Astrocyte (in vitro differentiated cells and primary cell): ENCODE measurements at regions not wholly inside any gene's neighbourhood (a gene's known extent, or its start where the extent isn't known, plus 50 kb on each side); places are given as distances from the start of the nearest gene placed in this dataset.

ENCODE experiments used
- DNase-seq: peaks from one replicate; pipeline ENCODE4 v3.0.0-alpha.2; 2010; ENCODE audit warnings: low read depth
- FAIRE-seq: peaks from 2 replicates; lab custom pipeline; 2011; peaks lifted over from hg19 to GRCh38; lab: Jason Lieb, UNC
- H2AFZ ChIP-seq: 2 replicates; pipeline ENCODE4 v1.6.0; 2012; ENCODE audit warnings: low read depth, low read length, inconsistent platforms
- H3K27ac ChIP-seq: 2 replicates; pipeline ENCODE4 v1.5.1; 2011; ENCODE audit warnings: low read depth, low read length, inconsistent platforms
- H3K27me3 ChIP-seq: 2 replicates; pipeline ENCODE4 v1.6.0; 2011; ENCODE audit warnings: low read length, inconsistent platforms; ENCODE audit not compliant: insufficient read depth
- H3K36me3 ChIP-seq: 2 replicates; pipeline ENCODE4 v1.5.1; 2011; ENCODE audit warnings: low read length, inconsistent platforms; ENCODE audit not compliant: insufficient read depth
- H3K4me1 ChIP-seq: 2 replicates; pipeline ENCODE4 v1.5.1; 2011; ENCODE audit warnings: low read length, inconsistent platforms; ENCODE audit not compliant: insufficient read depth
- H3K4me2 ChIP-seq: 2 replicates; pipeline ENCODE4 v1.6.0; 2012; ENCODE audit warnings: low read length, inconsistent platforms
- H3K4me3 ChIP-seq: 2 replicates; pipeline ENCODE4 v1.5.1; 2011; ENCODE audit warnings: low read depth, mild to moderate bottlenecking, low read length, inconsistent platforms; ENCODE audit not compliant: insufficient read depth
- H3K79me2 ChIP-seq: 2 replicates; pipeline ENCODE4 v1.6.0; 2012; ENCODE audit warnings: mild to moderate bottlenecking, low read length, inconsistent platforms; ENCODE audit not compliant: insufficient read depth
- H3K9ac ChIP-seq: 2 replicates; pipeline ENCODE4 v1.6.0; 2012; ENCODE audit warnings: mild to moderate bottlenecking, low read length, inconsistent platforms
- H3K9me3 ChIP-seq: 2 replicates; pipeline ENCODE4 v1.5.1; 2012; ENCODE audit warnings: low read depth, mild to moderate bottlenecking, low read length, inconsistent platforms; ENCODE audit not compliant: insufficient read depth
- H4K20me1 ChIP-seq: 2 replicates; pipeline ENCODE4 v1.6.0; 2012; ENCODE audit warnings: low read length, inconsistent platforms; ENCODE audit not compliant: insufficient read depth
- H3K27ac Mint-ChIP-seq: one replicate; pipeline ENCODE4 v1.8.0; 2021; ENCODE audit warnings: mild to moderate bottlenecking, mixed read lengths; ENCODE audit not compliant: unreplicated experiment
- H3K27me3 Mint-ChIP-seq: one replicate; pipeline ENCODE4 v1.8.0; 2021; ENCODE audit warnings: low read depth, mixed read lengths; ENCODE audit not compliant: unreplicated experiment
- H3K36me3 Mint-ChIP-seq: one replicate; pipeline ENCODE4 v1.8.0; 2021; ENCODE audit warnings: low read depth, mixed read lengths; ENCODE audit not compliant: unreplicated experiment
- H3K4me1 Mint-ChIP-seq: one replicate; pipeline ENCODE4 v1.8.0; 2021; ENCODE audit warnings: low read depth, mixed read lengths; ENCODE audit not compliant: unreplicated experiment
- H3K4me3 Mint-ChIP-seq: one replicate; pipeline ENCODE4 v1.8.0; 2021; ENCODE audit warnings: mild to moderate bottlenecking, moderate library complexity, mixed read lengths; ENCODE audit not compliant: unreplicated experiment
- H3K9me3 Mint-ChIP-seq: one replicate; pipeline ENCODE4 v1.8.0; 2021; ENCODE audit warnings: mild to moderate bottlenecking, mixed read lengths; ENCODE audit not compliant: unreplicated experiment
- EZH2 ChIP-seq: IDR thresholded peaks from 2 replicates; pipeline ENCODE4 v1.6.1; 2012; ENCODE audit warnings: mild to moderate bottlenecking, low read length, inconsistent platforms; ENCODE audit not compliant: insufficient read depth
- TF ChIP-seq, protein P1 (sequence below): IDR thresholded peaks from 2 replicates; pipeline ENCODE4 v1.5.1; 2011; ENCODE audit warnings: low read depth, mild to moderate bottlenecking, inconsistent platforms, low read length, moderate library complexity; ENCODE audit not compliant: insufficient read depth

DNA sequence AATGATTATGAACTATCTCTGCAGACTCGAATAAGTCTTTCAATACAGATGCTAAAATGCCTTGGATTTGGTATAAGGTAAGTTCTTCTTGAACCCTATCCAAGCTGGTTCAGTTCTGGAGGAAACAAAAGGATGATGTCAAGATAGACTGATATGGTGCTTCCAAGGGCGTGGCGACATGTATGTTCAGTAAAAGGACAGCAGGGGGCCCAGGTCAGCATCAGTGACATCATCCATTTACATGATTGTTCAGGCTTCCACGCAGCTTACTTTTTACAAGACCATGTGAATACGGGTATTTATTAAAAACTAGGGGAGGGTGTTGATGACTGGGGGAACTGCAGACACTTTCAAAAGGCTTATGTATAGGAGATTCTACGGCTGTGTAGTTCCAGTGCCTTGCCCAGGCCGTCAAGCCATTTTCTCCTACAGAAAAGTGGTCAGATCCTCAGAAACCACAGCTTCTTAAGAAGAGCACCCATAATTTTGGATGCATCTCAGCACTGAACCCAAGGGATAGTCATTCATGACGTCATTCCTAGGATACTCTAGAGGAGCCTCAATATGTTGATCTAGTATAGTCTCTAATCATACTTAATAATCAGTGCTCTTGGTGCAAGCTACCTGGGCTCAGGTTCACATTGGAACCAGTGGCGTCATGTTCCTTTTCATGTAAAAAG is 527.7 kb downstream of the FUT8 start:
- Mint-ChIP-seq H3K9me3 (no peaks in the 10 kb centered on the region), H3K27ac (no peak overlapping the region), H3K36me3 (no peaks in the 10 kb centered on the region), H3K4me1 (peaks cover 12% of the 10 kb centered on the region), H3K27me3 (peaks cover 4% of the 10 kb centered on the region), H3K4me3 (no peak overlapping the region)
- Histone ChIP-seq H3K36me3 (no peaks in the 10 kb centered on the region), H2AFZ (no peak overlapping the region), H4K20me1 (no peaks in the 10 kb centered on the region), H3K9me3 (no peaks in the 10 kb centered on the region), H3K27ac (no peak overlapping the region), H3K4me1 (no peaks in the 10 kb centered on the region), H3K4me3 (no peak overlapping the region), H3K4me2 (no peak overlapping the region), H3K9ac (no peak overlapping the region), H3K79me2 (no peaks in the 10 kb centered on the region), H3K27me3 (peaks cover 8% of the 10 kb centered on the region)
- no peak for TF ChIP-seq EZH2
- TF ChIP-seq, protein P1, sequence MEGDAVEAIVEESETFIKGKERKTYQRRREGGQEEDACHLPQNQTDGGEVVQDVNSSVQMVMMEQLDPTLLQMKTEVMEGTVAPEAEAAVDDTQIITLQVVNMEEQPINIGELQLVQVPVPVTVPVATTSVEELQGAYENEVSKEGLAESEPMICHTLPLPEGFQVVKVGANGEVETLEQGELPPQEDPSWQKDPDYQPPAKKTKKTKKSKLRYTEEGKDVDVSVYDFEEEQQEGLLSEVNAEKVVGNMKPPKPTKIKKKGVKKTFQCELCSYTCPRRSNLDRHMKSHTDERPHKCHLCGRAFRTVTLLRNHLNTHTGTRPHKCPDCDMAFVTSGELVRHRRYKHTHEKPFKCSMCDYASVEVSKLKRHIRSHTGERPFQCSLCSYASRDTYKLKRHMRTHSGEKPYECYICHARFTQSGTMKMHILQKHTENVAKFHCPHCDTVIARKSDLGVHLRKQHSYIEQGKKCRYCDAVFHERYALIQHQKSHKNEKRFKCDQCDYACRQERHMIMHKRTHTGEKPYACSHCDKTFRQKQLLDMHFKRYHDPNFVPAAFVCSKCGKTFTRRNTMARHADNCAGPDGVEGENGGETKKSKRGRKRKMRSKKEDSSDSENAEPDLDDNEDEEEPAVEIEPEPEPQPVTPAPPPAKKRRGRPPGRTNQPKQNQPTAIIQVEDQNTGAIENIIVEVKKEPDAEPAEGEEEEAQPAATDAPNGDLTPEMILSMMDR: no peak
- DNase-seq (no peak), FAIRE-seq (no peak)

DNA sequence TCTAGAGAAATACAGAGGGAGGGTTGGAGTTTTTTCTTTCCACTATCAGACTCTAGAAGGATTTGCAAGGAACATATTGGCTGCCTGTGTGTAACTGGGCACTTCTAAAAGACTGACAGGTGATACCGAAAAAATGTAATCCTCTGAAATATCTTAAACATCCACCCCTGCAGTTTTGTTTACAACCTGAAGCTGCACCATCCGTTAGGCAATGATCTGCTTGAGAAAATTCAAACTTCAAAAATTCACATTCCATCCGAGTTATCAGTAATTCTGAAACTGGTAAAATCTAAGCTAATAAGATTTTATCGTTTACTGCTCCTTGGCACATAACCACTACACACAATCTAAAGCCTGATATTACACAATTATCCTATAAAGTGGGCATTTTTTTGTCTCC is 528.6 kb downstream of the FUT8 start:
- Mint-ChIP-seq H3K9me3 (no peaks in the 10 kb centered on the region), H3K27me3 (peaks cover 4% of the 10 kb centered on the region), H3K36me3 (no peaks in the 10 kb centered on the region), H3K4me1 (peaks cover 12% of the 10 kb centered on the region), H3K4me3 (no peak overlapping the region), H3K27ac (no peak overlapping the region)
- Histone ChIP-seq H4K20me1 (no peaks in the 10 kb centered on the region), H3K9ac (no peak overlapping the region), H3K4me3 (no peak overlapping the region), H3K4me2 (no peak overlapping the region), H3K27ac (no peak overlapping the region), H3K79me2 (no peaks in the 10 kb centered on the region), H3K27me3 (peaks cover 8% of the 10 kb centered on the region), H3K36me3 (no peaks in the 10 kb centered on the region), H3K4me1 (no peaks in the 10 kb centered on the region), H2AFZ (no peak overlapping the region), H3K9me3 (no peaks in the 10 kb centered on the region)
- FAIRE-seq (no peak), DNase-seq (no peak)
- TF ChIP-seq, protein P1: no peak
- TF ChIP-seq EZH2: no peak

DNA sequence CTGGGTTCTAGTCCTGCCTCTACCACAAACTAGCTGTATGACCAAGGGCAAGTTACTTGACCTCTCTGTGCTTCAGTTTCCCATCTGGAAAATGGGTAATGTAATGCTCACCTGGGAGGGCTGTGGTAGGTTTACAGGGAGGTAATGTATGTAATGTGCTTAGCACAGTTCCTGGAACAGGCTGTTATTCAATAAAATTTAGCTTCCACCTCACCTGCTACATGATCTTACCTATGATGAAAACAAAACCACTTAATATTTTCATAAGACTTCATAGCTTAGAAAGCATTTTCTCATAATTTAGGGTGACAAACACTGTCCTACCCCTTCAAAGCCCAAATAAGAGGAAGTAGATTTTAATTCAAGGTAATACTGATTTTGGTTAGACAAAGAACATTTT is 530.6 kb downstream of the FUT8 start:
- Histone ChIP-seq H3K4me1 (no peaks in the 10 kb centered on the region), H3K4me3 (no peak overlapping the region), H4K20me1 (no peaks in the 10 kb centered on the region), H2AFZ (no peak overlapping the region), H3K9me3 (no peaks in the 10 kb centered on the region), H3K27ac (no peak overlapping the region), H3K9ac (no peak overlapping the region), H3K36me3 (no peaks in the 10 kb centered on the region), H3K4me2 (no peak overlapping the region), H3K27me3 (peaks cover 7% of the 10 kb centered on the region), H3K79me2 (no peaks in the 10 kb centered on the region)
- FAIRE-seq: no peak
- Mint-ChIP-seq H3K27me3 (peaks cover 10% of the 10 kb centered on the region), H3K4me3 (no peak overlapping the region), H3K27ac (no peak overlapping the region), H3K9me3 (peaks cover under 1% of the 10 kb centered on the region), H3K36me3 (no peaks in the 10 kb centered on the region), H3K4me1 (peaks cover 9% of the 10 kb centered on the region)
- no peak for TF ChIP-seq EZH2
- TF ChIP-seq, protein P1: no peak
- no peak for DNase-seq
